AG04450 (cell line): ENCODE measurements at regions not wholly inside any gene's neighbourhood (a gene's known extent, or its start where the extent isn't known, plus 50 kb on each side); places are given as distances from the start of the nearest gene placed in this dataset.
"Not testable (repeated sequence)": the region's sequence is repeated elsewhere in the genome, so short reads cannot be mapped to it uniquely, and the experiment has no call there.

Experiments used
- CTCF ChIA-PET: fragments of 300-600, 350-600 bp; formaldehyde crosslinking; extraction: SDS; loops from one replicate; lab custom pipeline; 2022; ENCODE audit warnings: antibody characterized with exemption, inconsistent platforms; lab: Charles Lee
- POLR2A ChIA-PET: fragments of 350-600 bp; formaldehyde crosslinking; extraction: SDS; loops from one replicate; lab custom pipeline; 2021; ENCODE audit warnings: antibody characterized with exemption, inconsistent platforms; lab: Yijun Ruan, JAX
- DNase-seq: peaks from one replicate; pipeline ENCODE4 v3.0.0-alpha.2; 2011; ENCODE audit warnings: low read depth, low spot score
- H3K27ac ChIP-seq: one replicate; pipeline ENCODE4 v1.5.1; 2012; ENCODE audit warnings: low read depth, low read length, control low read depth
- H3K27me3 ChIP-seq: one replicate; pipeline ENCODE4 v1.6.0; 2012; ENCODE audit warnings: low read length; ENCODE audit not compliant: control insufficient read depth, insufficient read depth
- H3K4me3 ChIP-seq: 2 replicates; pipeline ENCODE4 v1.5.1; 2011; ENCODE audit warnings: mild to moderate bottlenecking, low read depth, low read length, control low read depth
- H3K9me3 ChIP-seq: 2 replicates; pipeline ENCODE4 v1.5.1; 2012; ENCODE audit warnings: low read length; ENCODE audit not compliant: control insufficient read depth, insufficient read depth
- TF ChIP-seq, protein P1 (sequence below): IDR thresholded peaks from 2 replicates; pipeline ENCODE4 v1.5.1; 2011; ENCODE audit warnings: low read depth, low read length, control low read depth, inconsistent platforms

DNA sequence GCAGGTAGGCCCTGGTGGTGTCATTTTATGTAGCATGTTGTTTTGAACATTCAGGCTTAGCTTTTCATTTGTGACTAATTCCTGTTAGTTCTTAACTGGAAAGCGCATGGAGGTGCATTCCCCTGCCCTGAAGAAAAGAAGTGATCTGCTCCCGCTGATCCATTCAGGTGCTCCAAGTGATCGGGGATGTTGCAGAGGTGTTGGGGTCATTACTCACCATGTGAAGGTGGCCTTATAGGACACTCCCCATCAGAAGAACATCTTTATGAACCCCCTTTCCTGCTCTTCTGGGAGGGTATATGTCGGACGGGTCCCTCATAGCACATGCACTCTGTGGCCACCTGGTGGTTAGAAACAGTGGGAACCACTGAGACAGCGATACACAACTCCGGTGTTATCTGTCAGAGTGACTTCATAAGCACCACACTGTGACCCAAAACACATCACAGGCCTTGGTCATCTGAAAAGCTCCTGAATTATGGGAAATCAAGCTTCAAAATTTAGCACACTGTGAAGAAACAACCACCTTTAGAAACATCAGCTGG lies 172.5 kb upstream of the NOTCH2NLA start:
- H3K9me3 ChIP-seq, H3K4me3 ChIP-seq, POLR2A ChIA-PET, H3K27ac ChIP-seq, DNase-seq, CTCF ChIA-PET, H3K27me3 ChIP-seq: not testable (repeated sequence)
- TF ChIP-seq, protein P1, sequence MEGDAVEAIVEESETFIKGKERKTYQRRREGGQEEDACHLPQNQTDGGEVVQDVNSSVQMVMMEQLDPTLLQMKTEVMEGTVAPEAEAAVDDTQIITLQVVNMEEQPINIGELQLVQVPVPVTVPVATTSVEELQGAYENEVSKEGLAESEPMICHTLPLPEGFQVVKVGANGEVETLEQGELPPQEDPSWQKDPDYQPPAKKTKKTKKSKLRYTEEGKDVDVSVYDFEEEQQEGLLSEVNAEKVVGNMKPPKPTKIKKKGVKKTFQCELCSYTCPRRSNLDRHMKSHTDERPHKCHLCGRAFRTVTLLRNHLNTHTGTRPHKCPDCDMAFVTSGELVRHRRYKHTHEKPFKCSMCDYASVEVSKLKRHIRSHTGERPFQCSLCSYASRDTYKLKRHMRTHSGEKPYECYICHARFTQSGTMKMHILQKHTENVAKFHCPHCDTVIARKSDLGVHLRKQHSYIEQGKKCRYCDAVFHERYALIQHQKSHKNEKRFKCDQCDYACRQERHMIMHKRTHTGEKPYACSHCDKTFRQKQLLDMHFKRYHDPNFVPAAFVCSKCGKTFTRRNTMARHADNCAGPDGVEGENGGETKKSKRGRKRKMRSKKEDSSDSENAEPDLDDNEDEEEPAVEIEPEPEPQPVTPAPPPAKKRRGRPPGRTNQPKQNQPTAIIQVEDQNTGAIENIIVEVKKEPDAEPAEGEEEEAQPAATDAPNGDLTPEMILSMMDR: peak; percentile 51

- H3K4me3 ChIP-seq, H3K27ac ChIP-seq, POLR2A ChIA-PET, CTCF ChIA-PET, DNase-seq, H3K9me3 ChIP-seq, H3K27me3 ChIP-seq: not testable (repeated sequence)
Measured at GRCh38 chr1:146400173-146401121, 171.6 kb upstream of the NOTCH2NLA start.

GRCh38 chr1:146399225-146399624 lies 170.4 kb upstream of the NOTCH2NLA start:
- CTCF ChIA-PET, H3K4me3 ChIP-seq, POLR2A ChIA-PET, H3K9me3 ChIP-seq, H3K27ac ChIP-seq, H3K27me3 ChIP-seq, DNase-seq: not testable (repeated sequence)

- POLR2A ChIA-PET, H3K9me3 ChIP-seq, H3K27me3 ChIP-seq, H3K4me3 ChIP-seq, CTCF ChIA-PET, H3K27ac ChIP-seq, DNase-seq: not testable (repeated sequence)
Measured at GRCh38 chr1:146396801-146397200, 168.0 kb upstream of the NOTCH2NLA start.

DNA sequence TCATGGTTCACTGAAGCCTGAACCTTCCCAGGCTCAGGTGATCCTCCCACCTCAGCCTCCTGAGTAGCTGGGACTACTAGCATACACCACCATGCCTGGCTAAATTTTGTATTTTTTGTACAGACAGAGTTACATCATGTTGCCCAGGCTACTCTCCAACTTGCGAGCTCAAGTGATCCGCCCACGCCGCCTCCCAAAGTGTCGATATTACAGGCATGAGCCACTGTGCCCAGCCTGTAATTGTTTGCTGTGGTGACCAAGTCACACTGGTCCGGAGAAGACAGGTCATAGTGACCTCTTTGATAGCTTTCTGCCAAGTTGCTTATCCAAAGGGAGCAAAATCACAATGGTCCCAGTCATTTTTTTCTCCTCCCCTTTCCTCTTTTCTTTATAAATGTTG lies 167.4 kb upstream of the NOTCH2NLA start:
- CTCF ChIA-PET, H3K4me3 ChIP-seq, H3K27ac ChIP-seq, POLR2A ChIA-PET, H3K9me3 ChIP-seq, DNase-seq, H3K27me3 ChIP-seq: not testable (repeated sequence)

DNA sequence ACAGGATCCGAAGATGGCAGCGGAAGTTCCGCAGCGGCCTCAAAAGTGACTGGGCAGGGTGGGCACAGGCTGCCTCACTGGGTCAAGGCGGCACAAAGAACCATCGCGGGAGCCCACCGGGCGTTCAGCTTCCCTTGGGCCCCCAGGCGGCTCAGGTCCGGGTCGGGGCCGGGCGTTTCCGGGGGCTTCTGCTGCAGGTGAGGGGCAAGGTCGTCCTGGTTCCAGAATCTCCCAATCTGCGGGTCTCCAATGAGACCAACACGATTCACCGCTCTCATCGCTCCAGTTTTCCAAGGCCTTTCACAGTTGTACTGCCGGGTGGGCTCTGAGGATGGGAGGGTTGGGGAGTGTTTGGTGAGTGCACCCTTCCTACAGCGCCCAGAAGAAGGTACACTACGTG lies 165.0 kb upstream of the NOTCH2NLA start:
- DNase-seq, CTCF ChIA-PET, H3K27ac ChIP-seq, H3K27me3 ChIP-seq, POLR2A ChIA-PET, H3K9me3 ChIP-seq, H3K4me3 ChIP-seq: not testable (repeated sequence)

DNA sequence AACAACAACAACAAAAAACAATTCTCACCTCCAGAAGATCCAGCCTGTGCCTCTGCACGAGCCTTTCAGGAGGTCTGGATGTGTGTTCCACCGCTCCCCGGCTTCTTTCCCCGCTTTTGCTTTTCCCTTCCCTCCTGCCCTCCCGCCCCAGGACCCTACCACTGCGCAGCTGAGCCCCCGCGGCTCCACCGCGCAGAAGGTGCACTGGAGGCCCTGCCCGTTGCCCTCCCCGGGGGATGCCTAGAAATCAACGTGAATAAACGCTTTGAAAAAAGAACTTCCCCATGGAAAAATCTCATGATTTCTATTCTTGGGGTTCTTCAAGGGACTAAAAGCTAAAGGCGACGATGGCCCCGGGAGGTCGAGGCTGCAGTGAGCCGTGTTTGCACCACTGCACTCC lies 164.3 kb upstream of the NOTCH2NLA start:
- DNase-seq, H3K4me3 ChIP-seq, H3K9me3 ChIP-seq, H3K27me3 ChIP-seq, H3K27ac ChIP-seq, POLR2A ChIA-PET, CTCF ChIA-PET: not testable (repeated sequence)

- H3K9me3 ChIP-seq, H3K27ac ChIP-seq, H3K4me3 ChIP-seq, CTCF ChIA-PET, DNase-seq, POLR2A ChIA-PET, H3K27me3 ChIP-seq: not testable (repeated sequence)
Measured at GRCh38 chr1:146389178-146389577, 160.4 kb upstream of the NOTCH2NLA start.

DNA sequence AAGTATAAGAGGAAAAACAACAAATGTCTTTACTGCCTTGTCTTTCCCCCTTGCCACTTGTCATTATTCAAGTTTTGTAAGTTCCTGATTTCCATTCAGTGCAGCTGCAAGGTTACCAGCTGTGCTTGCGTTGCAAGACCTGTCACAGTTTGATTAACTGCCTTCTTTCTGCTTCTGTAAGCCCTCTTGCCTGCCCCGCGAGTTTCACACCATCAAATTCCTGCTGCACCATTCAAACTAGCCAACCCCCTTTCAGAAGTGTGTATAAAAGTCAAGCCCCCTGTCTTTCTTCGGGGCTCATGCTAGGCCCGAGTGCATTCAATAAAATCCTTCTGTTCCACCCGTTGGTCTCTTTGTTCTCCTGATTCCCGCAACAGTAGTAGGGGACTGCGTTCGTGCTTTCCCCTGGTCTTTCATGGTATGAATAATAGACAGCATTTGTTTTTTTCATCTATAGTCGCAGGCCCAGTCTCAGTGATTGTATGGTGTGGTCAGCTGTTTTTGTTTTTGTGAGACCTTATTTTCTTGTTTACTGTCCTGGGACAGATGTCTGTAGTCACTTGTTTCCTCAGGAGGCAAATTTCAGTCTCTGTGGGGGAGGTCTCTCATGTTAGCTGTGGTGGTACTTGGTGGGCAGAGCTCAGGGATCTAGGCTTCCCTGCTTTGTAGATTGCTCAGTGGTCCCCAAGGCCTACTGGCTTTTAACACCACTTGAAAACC lies 159.1 kb upstream of the NOTCH2NLA start:
- POLR2A ChIA-PET: interaction anchor here (0.6 to 1.1 kb wide), 3 partner anchors 11 to 1841 kb away, joined by 4 to 43 read pairs (median 8); no protein-coding TSS in a partner anchor
- H3K27ac ChIP-seq, DNase-seq, H3K4me3 ChIP-seq, CTCF ChIA-PET, H3K9me3 ChIP-seq, H3K27me3 ChIP-seq: not testable (repeated sequence)

DNA sequence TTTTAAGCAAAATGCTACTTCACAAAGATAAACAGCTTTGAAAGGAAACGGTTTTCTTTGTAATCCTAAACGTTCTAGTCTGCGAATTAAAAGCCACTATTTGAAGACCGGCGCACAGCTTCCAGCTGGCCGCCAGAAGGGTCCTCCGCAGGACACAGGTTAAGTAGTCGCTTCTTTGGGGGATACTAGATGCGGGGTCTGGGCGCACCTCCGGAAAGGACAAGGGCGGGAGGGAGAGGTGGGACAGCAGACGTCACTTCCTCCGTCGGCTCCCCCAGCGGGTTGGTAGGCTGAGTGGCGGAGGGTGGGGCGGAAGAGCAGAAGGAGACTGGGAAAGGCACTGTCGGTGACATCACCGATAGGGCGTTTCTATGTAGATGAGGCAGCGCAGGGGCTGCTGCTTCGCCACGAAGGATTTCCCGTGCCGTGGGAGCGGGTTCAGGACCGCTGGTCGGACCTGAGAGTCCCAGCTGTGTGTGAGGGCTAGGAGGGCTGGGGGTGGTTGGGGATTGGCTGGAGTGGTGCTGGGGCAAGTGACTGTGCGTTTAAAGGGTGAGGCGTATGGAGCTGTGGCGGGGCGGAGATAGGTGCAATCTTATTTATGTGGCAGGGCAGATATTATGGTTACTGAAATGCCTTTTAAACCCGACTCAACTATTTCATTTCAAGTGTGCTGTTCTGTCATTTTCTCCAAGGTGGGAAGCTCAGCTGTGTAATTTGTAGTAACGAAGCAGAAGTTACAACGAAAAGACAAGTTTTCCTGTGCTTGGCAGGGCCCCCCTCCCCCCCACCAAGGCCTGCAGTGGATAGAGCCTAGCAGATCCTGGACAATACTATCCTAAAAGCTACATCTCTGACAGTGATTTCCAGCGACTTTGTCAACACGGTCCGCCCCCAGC lies 158.3 kb upstream of the NOTCH2NLA start:
- H3K27me3 ChIP-seq, H3K9me3 ChIP-seq, CTCF ChIA-PET: not testable (repeated sequence)
- POLR2A ChIA-PET: interaction anchor here (0.6 to 1.1 kb wide), 3 partner anchors 10 to 1841 kb away, joined by 4 to 43 read pairs (median 8); no protein-coding TSS in a partner anchor
- peak; percentile 84 for DNase-seq
- Histone ChIP-seq H3K4me3 (peak overlapping the region; percentile 51), H3K27ac (peak overlapping the region; percentile 82)
